ENCODE measurements at regions not wholly inside any gene's neighbourhood (a gene's known extent, or its start where the extent isn't known, plus 50 kb on each side); places are given as distances from the start of the nearest gene placed in this dataset.
A peak's percentile ranks its signal among the peaks of the same experiment; 100 is the strongest.

DNA sequence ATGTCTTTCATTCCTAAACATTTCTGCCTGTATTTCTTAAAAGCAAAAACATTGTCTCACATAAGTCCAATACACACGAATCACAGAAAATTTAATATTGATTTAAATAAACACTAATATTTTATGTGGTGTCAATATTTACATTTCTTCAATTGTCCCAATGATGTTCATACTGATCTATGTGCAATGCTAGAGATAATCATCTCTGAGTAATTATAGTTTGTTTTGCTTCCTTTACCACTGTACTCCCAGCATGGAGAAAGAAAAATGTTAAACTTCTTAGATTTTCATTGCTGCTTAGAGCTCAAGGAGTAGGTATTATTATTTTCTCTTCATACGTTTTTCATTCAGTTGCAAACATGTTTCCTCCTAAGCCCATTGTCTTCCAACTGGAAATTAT lies 434.2 kb upstream of the PRR20A start:
- H3K36me3 ChIP-seq (ENCODE audit: control insufficient read depth in 2 of 2, extremely low read depth in 1 of 2, insufficient read depth in 2 of 2, low read length in 2 of 2): no peaks in the 10 kb centered on the region
- peak overlapping the region; percentile 18 for H3K27ac ChIP-seq (ENCODE audit: insufficient read depth, low read depth, low read length)
- H4K20me1 ChIP-seq (replicated peaks; ENCODE audit: control insufficient read depth, extremely low read depth, insufficient read depth, low read length): no peaks in the 10 kb centered on the region
- intact Hi-C loops (cut with micrococcal nuclease): no loop called here
- H3K9me1 ChIP-seq (replicated peaks; ENCODE audit: control insufficient read depth, extremely low read depth, insufficient read depth, low read length): no peaks in the 10 kb centered on the region
- no peak for FAIRE-seq
- ChIA-PET CTCF (interaction anchor here (1.0 to 1.3 kb wide), 3 partner anchors 13 to 42 kb away, joined by 3 read pairs; no protein-coding TSS in a partner anchor), POLR2A (interaction anchor here (0.7 kb wide), 1 partner anchor 37 kb away, joined by 4 read pairs; no protein-coding TSS in a partner anchor)
- H3K79me2 ChIP-seq (ENCODE audit: control insufficient read depth, insufficient read depth, low read length): no peaks in the 10 kb centered on the region
- no peaks in the 10 kb centered on the region for H3K9me3 ChIP-seq (replicated peaks; ENCODE audit: control insufficient read depth, insufficient read depth, low read length)
- DNase-seq (ENCODE audit: low read depth, low spot score): peak; percentile 48
- peaks cover 19% of the 10 kb centered on the region for H3K4me1 ChIP-seq (ENCODE audit: control insufficient read depth, extremely low read depth, insufficient read depth, low read length)
- H2AFZ ChIP-seq (ENCODE audit: low read depth, low read length): peak overlapping the region; percentile 29
- dilution Hi-C loops (cut with MboI; ENCODE audit: extremely low pct_ligation_motif_present, low sequenced_read_pairs): no loop called here
- H3K4me2 ChIP-seq (ENCODE audit: insufficient read depth, low read length): peak overlapping the region; percentile 58
- H3K9ac ChIP-seq (replicated peaks; ENCODE audit: extremely low read depth, insufficient read depth, low read length): peak overlapping the region; percentile 37
- peak overlapping the region in 1 of 3 experiments; percentile 32 for H3K4me3 ChIP-seq (replicated peaks in 1 of 3; ENCODE audit: insufficient read depth in 1 of 3, low read depth in 1 of 3, low read length in 3 of 3)
- BruUV-seq (replicated peaks): no TSS peak
- peak; percentile 29 for TF ChIP-seq FOS (IDR thresholded peaks at IDR 0.05; ENCODE audit: borderline replicate concordance, insufficient read depth, low read length)
- peak; percentile 91 for TF ChIP-seq GATA2 (IDR thresholded peaks at IDR 0.05; ENCODE audit: insufficient read depth, insufficient read length, low read depth, low read length)
- TF ChIP-seq POLR2A (IDR thresholded peaks at IDR 0.05; ENCODE audit: low read depth, low read length): no peak
- TF ChIP-seq, protein P1, sequence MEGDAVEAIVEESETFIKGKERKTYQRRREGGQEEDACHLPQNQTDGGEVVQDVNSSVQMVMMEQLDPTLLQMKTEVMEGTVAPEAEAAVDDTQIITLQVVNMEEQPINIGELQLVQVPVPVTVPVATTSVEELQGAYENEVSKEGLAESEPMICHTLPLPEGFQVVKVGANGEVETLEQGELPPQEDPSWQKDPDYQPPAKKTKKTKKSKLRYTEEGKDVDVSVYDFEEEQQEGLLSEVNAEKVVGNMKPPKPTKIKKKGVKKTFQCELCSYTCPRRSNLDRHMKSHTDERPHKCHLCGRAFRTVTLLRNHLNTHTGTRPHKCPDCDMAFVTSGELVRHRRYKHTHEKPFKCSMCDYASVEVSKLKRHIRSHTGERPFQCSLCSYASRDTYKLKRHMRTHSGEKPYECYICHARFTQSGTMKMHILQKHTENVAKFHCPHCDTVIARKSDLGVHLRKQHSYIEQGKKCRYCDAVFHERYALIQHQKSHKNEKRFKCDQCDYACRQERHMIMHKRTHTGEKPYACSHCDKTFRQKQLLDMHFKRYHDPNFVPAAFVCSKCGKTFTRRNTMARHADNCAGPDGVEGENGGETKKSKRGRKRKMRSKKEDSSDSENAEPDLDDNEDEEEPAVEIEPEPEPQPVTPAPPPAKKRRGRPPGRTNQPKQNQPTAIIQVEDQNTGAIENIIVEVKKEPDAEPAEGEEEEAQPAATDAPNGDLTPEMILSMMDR (IDR thresholded peaks at IDR 0.05; ENCODE audit: extremely low read depth in 1 of 2, insufficient read depth in 1 of 2, low read depth in 1 of 2, low read length in 2 of 2): no peak
- TF ChIP-seq POLR2AphosphoS5 (IDR thresholded peaks at IDR 0.05; ENCODE audit: insufficient read depth, low read depth, low read length): no peak
- TF ChIP-seq JUN (IDR thresholded peaks at IDR 0.05; ENCODE audit: borderline replicate concordance, insufficient read depth, insufficient read length, low read depth): no peak
- TF ChIP-seq, protein P2, sequence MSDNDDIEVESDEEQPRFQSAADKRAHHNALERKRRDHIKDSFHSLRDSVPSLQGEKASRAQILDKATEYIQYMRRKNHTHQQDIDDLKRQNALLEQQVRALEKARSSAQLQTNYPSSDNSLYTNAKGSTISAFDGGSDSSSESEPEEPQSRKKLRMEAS (IDR thresholded peaks at IDR 0.05; ENCODE audit: insufficient read depth, insufficient read length): no peak
- no peak for TF ChIP-seq MYC (IDR thresholded peaks at IDR 0.05; ENCODE audit: low read depth, low read length)
- no peak for TF ChIP-seq EZH2 (IDR thresholded peaks at IDR 0.05; ENCODE audit: borderline replicate concordance, low read depth, low read length, severe bottlenecking)
- no peaks in the 10 kb centered on the region for H3K27me3 ChIP-seq (ENCODE audit: control insufficient read depth in 2 of 2, insufficient read depth in 2 of 2, low read length in 2 of 2)
